IPS-11a (cell line): ENCODE measurements at regions not wholly inside any gene's neighbourhood (a gene's known extent, or its start where the extent isn't known, plus 50 kb on each side); places are given as distances from the start of the nearest gene placed in this dataset.

Experiments used
- H3K4me3 ChIP-seq: one replicate; pipeline ENCODE4 v1.5.1; 2013; ENCODE audit warnings: low read depth, low read length, control low read depth

- no peak overlapping the region for H3K4me3 ChIP-seq
Observed at GRCh38 chr7:42625421-42625820, 286.4 kb downstream of the C7orf25 start.

- no peak overlapping the region for H3K4me3 ChIP-seq
Observed at GRCh38 chr7:42624471-42624870, 287.4 kb downstream of the C7orf25 start.

GRCh38 chr7:42621543-42622219 lies 290.2 kb downstream of the C7orf25 start:
- no peak overlapping the region for H3K4me3 ChIP-seq

- no peak overlapping the region for H3K4me3 ChIP-seq
Observed at GRCh38 chr7:42618651-42619360, 293.1 kb downstream of the C7orf25 start.

DNA sequence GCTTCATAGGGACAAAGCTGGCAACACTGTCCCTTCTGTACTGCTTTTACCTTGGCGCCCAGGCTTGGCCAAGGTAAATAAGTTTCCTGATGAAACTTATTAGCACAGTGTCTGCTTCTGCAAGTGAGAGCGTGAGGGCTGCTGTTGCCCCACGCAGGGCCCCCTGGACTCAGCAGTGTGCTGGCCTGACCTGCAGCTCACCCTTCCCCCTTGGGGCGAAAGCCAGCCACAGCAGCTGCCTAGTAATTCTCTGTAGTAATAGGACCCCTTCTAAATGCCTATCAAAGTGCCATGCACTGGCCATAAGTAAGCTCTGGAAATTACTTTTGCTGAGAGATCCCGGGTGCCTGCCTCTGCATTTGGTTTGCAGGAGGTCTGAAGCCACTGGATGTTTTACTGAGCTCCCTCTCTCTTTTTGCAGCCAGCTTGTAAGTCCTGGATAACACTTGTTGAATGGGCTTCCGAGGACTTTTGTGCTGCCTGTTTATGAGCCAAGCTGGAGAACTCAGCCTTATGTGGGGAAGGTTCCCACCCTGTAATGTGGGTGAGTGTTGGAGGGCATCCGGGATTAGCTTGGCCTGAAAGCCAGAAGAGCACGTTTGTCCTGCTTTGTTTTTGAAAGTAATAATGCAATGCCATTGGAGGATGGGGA lies 293.9 kb downstream of the C7orf25 start:
- no peak overlapping the region for H3K4me3 ChIP-seq

- H3K4me3 ChIP-seq: no peak overlapping the region
Observed at GRCh38 chr7:42617071-42617765, 294.7 kb downstream of the C7orf25 start.

DNA sequence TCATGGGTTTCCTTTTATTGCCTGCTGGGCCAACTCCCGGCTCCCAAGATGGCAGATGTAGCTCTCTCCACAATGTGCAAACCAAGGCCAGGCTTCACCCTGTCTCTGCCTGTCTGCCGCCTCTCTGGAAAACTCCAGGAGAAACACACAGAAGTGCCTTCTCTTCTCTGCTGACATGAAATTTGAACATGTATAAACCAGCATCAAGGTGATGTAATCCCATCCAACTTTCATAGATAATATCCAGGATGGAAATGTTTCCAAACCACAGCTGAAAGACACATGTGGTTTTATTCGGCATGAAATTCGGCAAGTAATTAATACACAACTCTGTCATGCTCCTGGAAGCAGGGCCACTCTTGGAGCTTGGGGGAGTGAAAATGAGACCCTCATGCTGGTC lies 297.2 kb downstream of the C7orf25 start:
- no peak overlapping the region for H3K4me3 ChIP-seq

DNA sequence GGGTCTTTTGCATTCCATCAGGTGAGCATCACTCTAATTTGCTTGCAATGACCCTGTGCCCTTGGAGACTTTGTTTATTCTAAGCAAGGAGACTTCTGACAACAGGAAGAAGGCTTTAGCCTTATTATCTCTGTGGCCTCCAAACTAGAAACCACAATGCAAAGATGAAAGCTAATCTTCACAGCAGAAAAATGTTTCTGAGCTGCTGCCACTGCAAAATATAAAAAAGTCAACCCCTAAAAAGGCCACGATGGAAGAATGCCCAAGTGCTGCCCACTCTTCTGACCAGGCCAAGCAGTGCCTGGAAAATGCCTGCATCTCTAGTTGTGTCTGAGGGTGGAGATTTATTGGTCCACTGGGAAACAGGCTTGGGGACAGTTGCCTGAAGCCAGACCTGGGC lies 299.9 kb downstream of the C7orf25 start:
- no peak overlapping the region for H3K4me3 ChIP-seq

DNA sequence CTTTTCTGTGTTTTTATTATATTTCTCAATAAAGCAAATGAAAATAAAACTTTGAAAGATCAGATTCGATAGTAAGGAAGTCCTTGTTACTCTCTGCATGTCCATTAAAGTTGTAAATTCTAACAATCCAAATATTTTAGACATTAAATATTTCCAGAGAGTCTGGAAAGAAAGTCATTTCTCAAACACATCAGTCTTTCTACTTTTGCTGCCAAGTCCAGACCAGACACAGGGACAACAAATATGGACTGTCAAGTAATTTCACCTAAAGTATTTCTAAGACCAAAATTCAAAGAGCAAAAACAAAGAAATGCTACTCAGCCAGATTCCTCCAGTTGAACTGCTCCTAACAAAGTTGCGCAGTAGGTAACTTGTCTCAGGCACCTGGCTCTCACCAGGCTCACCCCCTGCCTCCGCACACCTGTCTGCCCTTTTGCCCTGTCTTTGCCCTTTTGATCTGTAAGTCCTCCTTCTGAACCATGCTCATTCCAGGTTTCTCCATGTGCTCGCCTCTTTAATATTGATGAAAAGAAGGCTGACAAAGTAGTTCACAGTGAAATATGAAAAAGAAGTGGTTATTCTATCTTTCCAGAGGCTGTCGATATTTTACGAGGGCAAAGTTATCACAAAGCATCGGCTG lies 300.5 kb downstream of the C7orf25 start:
- no peak overlapping the region for H3K4me3 ChIP-seq

DNA sequence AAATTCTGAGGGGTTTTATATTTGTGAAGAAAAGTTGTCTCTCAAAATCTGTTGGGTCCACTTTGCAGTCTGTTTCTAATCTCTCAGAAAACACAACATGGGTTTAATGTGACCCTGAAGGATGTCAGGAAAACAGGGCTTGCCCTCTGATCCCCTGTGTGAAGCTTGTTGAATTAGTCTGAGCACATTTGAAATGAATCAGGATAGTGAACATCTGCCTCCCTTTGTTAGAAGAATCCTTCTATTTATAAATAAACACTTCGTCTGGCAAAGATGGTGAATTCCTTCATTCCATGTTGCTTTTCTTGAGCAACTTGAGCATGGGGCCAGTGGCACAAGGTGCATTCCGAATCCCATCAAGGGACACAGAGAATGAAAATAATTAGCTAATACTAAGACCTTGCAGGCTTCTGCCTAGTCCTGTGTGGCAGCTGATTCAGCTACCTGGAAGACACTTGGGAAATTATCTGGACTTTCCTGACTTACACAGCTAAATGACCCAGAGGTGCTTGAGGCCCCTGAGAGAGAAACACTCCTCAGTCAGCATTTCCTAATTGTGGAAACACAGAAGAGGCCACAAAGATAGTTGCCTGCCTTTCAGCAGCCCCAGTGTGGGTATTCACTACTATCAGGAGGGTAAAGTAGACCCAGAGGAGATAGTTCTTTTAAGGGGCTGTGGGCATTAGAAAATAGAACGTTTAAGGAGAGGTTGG lies 305.5 kb downstream of the C7orf25 start:
- no peak overlapping the region for H3K4me3 ChIP-seq

DNA sequence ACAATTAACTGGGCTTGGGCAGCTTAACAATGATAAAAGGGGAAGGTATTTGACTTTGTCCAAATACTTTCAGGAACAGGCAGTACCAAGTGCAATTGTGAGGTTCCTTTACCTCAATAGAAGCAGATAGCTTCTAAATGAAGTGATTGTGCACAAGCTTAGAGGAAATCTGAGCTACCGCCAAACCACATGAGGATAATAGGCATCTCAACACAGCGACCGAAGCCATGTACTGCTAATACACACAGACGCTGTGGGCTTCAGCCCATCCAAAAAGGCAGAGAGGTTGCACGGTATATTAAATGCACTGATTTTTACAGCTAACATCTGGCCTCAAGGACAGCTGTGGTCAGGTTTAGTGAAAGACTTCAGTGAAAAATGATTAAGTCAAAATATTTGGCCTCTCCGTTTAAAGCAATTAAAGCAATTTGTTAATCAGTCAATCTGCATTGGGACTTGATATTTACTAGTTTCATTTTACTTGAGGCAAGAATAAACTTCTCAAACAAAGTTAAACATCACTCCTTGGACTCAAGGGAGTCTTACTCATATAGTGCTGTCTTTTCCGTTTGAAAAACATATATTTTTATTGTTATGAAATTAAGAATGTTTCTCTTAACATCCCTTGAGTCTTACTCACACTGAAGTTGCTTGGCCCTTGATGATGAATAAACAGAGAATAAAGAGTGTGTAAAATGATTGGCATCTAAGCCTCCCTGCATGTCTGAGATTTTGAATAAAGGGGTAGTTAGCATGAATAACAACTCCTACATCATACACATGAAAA lies 306.3 kb downstream of the C7orf25 start:
- H3K4me3 ChIP-seq: no peak overlapping the region

GRCh38 chr7:42603496-42603895 lies 308.4 kb downstream of the C7orf25 start:
- no peak overlapping the region for H3K4me3 ChIP-seq

DNA sequence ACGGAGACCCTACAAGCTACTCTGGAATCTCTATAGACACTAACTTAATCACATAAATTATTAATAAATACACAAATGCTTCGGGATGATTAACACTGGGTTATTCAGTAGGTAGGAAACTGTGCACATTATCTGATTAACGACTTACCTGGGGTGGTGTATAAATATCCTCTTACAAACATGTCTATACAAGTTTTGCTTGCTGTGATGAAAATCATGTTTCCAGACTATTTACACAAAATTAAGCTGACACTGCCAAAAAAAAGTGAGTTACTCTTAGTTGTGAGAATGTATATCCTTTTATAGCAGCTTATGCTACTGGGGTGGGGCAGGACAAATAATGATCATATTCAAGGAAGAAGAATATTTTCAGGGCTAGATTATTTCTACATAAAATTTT lies 314.6 kb downstream of the C7orf25 start:
- H3K4me3 ChIP-seq: no peak overlapping the region

DNA sequence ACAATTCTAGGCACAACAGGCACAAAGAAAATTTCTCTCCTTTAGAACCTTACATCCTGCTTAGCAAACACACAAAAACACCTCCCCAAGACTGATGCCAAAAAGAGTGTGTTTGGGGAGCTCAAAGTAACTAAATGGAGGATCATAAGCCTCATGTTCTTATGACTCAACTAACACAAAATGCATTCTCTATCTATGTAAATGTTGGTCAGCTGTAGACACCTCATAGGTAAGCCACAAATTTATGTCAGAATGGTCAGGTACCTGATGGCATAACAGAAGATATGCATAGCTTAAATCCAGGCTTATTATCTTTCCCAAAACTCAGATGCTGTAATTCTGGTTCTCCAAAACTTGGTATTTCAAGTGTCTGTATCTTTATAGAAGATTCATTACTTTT lies 315.1 kb downstream of the C7orf25 start:
- H3K4me3 ChIP-seq: no peak overlapping the region

GRCh38 chr7:42593860-42594259 lies 318.0 kb downstream of the C7orf25 start:
- H3K4me3 ChIP-seq: no peak overlapping the region

GRCh38 chr7:42590771-42591310 lies 321.0 kb downstream of the C7orf25 start:
- no peak overlapping the region for H3K4me3 ChIP-seq

DNA sequence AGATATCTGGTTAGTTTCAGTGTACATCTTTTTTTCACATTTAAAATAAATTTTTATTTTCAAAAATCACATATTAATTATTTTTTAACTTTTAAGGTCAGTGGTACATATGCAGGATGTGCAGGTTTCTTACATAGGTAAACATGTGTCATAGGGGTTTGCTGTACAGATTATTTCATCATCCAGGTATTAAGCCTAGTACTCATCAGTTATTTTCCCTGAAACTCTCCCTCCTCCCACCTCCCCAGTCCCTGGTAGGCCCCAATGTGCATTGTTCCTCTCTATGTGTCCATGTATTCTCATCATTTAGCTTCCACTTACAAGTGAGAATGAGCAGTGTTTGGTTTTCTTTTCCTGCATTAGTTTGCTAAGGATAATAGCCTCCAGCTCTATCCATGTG lies 323.0 kb downstream of the C7orf25 start:
- H3K4me3 ChIP-seq: no peak overlapping the region

- no peak overlapping the region for H3K4me3 ChIP-seq
Observed at GRCh38 chr7:42587806-42588205, 324.1 kb downstream of the C7orf25 start.

DNA sequence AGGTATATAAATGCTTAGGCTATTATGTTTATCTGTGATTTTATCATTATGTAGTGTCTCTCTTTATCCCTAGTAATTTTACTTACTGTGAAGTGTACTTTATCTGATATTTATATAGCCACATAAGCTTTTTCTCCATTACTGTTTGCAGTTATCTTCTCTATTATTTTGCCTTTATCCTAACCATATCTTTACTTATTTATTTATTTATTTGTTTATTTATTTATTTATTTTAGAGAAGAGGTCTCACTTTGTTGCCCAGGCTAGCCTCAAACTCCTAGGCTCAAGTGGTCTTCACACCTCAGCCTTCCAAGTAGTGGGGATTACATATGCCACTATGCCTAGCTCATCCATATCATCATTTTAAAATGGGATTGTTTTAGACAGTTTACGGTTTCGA lies 331.8 kb downstream of the C7orf25 start:
- no peak overlapping the region for H3K4me3 ChIP-seq
